Fibroblast of upper back skin (primary cell): ENCODE measurements at regions not wholly inside any gene's neighbourhood (a gene's known extent, or its start where the extent isn't known, plus 50 kb on each side); places are given as distances from the start of the nearest gene placed in this dataset.

ENCODE experiments used
- DNase-seq: peaks from one replicate; pipeline ENCODE4 v3.0.0-alpha.2; 2013

DNA sequence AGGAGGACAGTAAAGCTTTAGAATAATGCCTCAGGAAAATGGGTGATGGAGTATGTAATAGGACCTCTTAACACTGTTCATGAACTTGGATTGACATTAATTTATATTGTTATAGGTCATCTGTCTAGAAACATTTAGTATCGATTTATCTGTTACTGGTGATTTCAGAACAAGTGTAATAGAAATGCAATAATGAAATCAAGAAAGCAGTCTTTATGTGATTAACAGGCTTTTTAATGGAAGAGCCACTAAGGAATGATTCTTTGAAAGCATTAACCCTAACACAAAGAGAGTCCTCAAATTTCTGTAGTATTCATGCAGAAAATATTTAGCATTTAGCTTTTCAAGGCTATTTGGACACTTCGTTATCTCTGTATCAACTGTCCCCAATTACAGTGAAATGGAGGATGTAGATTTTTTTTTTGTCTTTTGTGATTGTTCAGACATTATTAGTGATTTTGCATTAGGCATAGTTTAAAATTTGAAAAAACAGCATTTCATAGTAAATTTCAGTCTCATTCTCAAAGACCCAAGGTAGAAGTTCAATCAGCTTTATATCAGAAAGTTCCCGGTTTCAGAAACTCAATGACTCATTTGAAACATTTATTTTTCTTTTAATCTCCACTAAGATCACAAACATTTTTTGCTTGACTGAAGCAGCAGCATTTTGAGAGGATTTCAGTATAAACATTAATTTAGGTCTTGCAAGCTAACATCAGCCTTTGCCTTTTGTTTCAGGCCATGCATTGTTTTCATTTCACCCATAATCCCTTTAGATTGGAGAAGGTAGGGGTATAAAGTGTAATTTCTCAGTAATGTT, 56.3 kb downstream of the AGTR2 start:
- DNase-seq, result no peak

DNA sequence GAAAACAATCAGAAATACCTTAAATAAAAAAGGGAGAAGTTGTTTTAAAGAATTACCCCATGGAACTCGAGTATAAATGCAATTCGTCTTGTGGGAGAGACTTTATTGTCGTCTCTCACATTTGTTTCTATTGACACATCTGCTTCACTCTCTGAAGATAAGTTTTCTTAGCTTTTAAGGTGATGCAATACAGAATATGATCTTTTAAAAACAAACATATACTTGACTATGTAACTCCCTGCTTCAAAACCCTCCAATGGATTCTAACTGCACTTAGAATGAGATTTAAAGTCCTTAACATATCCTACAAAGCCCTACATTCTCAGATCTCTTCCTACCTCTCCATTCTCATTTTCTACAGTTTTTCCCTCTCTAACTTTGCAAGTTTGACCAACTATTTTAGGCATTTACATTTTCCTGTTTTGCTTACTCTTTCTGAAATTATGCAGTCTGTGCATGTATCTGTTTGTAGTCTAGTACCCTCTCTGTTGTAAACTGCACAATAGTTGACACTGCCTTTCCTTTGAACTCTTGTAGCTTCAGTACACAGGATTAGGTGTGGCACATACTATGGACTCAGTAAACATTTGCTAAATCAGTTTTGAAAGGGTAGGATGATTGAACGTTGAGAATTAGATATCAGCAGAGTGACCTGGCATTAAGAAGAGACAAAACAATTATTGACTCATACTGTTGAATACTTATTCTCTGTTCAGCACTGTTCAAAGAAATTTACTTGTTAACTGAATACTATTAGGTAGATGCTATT, 59.8 kb downstream of the AGTR2 start:
- DNase-seq, result no peak

DNA sequence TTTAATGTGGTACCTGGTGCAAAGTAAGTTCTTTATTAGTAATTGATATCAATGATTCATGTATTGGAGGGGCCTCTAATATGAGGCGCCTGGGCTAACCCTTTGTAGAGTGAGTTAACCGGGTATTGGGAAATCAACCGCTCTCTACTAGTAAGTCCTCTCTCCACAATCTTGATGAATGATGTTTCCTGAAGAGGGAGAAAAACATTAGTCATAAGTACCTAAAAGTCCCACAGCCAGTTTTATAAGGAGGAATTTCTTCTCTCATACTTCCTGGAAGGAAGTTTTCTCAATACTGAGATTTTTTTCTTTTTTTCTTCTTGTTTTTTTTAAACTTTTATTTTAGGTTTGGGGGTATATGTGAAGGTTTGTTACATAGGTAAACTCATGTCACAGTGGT, 62.3 kb downstream of the AGTR2 start:
- peak; percentile 58 for DNase-seq

DNA sequence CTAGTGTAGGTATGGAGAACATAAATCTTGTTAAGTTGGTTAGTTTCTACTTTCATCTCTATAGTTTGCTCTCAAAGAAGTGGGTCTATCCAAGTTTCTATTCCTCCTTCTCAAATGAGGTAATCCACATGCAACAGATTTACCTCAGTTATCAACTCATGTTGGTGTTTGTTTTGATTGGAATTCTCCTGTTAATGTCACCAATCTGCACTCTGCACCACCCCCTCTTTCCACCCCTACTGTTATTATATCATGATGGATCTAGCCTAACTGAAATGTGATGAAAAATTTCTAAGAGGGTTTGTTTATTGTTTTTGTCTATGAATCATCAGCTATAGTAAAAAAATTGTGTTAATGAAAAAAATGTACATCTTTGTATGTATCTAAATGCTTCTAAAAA, 66.1 kb downstream of the AGTR2 start:
- no peak for DNase-seq

DNA sequence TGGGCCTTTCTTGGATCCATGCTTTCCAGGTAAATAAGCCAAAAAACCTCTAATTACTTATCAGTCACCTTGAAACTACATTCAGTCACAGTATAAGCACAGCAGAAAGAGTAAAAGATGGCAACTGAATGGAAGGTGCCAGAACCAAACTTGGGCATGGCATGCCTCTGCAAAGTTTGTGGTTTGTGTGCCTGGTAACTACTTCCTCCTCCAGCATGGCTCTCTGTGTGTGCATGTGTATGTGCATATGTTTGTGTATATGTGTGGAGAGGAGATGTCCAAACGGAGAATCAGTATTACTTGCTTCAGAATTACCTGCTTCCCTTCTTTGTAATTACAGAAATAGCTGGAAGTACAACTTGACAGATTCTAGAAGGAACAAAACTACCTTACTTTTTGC, 67.5 kb downstream of the AGTR2 start:
- no peak for DNase-seq

DNA sequence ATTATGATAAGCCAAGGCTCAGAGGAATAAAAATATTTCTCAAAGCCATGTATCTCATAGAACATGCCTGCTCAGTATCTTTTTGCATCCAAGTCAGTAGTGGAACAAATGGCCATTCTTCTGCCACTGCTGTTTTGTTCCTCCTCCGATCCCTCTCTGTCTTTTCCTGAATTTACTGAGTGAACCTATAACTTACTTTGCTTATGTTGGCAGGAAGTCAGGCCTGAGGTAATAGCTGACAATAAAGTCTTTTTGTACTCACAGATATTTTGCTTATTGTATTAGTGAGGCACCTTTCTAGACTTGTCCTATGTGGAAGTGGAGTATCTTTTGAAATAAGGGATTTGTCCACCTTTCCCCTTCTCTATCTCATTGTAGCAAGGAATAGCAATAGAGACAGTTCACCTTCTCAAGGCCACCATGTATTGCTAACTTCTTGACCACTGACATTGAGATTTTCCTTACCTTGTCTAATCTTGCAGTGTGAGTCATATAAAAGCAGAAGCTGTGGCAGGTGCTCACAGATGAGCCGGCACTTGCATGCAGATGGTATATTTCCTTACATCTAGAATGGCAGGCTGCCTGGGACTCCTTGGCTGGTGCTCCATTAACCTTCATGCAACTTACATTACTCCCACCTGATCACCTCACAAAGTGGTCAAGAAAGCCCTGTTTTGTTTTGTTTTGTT, 68.2 kb downstream of the AGTR2 start:
- no peak for DNase-seq

DNA sequence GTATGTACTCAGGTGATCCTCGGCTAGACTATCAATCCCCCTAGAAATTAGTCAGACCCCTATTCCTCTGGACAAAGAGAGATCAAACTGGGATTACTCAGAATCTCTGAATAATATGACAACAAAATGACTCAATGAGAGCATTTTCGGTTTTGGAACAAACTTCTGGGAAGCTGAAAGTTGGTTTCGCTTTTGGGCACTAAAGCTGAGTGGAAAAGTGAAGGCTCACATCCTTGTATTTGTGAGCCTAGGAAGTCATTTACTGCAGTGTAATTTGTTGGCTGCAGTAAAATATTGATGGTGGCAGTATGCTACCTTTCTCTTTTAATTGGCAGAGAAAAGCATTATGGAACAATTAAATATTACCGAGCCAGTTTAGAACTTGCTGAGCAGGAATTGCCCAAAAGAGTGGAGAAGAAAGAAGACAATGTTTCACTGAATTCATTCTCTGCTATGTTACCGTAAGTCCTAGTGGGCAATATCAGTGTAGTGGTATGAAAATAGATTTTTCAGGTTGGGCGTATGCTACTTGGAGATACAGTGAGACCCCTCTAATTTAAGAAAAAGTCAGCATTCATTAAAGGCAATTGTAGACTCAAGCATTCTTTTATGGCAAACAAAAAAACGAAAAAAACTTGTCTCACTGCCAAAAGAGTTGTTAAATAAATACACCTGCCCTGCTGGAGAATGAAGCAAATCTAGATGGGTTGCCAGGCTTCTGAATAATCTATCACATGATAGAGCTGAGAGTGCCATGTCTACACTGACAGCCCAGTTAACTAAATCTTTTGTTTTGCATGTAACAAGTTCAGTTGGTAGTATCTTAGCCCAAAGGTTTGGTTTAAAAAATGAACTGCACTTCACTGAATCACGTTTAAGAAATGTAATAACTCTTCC, 69.6 kb downstream of the AGTR2 start:
- no peak for DNase-seq

DNA sequence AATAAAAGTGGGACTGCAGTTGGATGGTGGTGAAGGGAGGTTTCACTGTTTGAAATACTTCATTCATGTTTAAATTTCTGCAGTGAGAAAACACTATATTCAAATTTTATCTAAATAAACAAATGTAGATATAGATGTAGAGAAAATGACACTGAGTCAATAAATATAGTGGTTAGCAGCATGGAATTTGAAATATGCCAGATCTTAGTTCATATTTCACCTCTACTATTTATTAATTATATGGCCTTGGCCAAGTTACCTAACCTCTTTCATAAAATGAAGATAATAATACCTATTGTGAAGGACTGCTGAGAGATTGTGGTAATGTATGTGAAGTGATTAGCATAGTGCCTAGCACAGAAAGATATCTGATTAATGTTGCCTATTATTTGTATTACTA, 70.5 kb downstream of the AGTR2 start:
- no peak for DNase-seq

DNA sequence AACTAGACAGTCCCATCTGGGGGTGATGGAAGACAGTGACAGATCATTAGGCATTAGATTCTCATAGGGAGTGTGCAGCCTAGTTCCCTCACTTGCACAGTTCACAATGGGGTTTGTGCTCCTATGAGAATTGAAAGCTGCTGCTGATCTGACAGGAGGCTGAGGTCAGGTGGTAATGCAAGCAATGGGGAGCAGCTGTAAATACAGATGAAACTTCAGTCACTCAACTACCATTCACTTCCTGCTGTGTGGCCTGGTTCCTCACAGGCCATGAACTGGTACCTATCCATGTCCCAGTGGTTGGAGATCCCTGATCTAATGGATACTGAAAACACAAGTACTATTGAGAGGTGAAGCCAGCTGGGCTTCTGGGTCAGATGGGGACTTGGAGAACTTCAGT, 72.5 kb downstream of the AGTR2 start:
- DNase-seq, result no peak

DNA sequence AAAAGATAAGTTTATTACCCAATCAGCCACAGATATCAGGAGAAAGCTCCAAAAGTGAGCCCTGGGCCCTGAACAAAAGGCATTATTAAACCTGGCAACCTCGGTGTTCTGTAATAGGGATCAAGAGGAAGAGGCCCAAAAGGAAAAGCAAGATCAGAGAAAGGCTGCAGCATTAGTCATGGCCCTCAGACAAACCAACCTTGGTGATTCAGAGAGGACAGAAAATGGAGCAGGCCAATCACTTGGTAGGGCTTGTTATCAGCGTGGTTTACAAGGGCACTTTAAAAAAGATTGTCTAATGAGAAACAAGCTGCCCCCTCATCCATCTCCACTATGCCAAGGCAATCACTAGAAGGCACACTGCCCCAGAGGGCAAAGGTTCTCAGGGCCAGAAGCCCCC, 75.7 kb downstream of the AGTR2 start:
- DNase-seq, result peak; percentile 4

DNA sequence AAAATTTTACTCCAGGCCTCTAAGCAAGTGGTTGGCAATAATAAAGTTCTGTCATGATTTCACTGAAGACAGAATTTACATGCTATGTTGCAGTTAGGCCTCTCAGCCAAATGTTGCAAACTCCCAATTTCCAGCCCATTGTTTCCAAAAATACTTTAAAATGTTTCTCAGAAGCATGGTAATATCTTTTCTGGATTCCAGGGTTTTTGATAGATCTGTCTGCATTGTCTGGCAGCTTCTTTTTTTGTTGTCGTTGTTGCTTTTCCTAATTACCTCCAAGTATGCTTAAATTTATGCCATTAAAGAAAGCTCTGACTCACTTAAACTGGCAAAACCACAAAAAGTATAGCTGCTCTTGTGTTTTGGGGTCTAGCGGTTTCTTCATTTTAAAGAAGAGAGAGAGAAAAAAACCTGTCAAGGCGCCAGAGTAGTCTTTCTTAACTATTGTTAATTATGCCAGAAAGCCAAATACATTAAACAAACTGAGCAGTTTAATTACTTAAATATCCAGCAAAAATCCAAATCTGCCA, 97.0 kb downstream of the AGTR2 start:
- peak; percentile 12 for DNase-seq

DNA sequence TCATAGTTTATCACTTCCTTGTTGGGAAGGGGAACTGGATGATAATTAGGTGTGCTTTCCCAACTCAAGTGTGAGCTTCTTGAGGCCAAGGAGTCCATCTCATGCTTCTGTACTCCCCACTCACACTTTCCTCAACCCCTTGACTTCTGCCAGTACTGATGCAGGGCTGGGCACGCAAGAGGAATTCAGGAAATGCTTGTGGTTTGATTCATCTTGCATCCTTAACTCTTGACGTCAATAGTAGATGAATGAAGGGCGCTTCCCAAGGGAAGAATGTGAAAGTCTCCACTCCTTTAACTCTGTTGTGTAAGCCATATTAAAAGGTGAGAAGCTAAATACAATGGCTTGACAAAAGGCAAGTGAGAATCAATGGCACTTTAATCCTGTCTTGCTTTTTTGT, 101.8 kb downstream of the AGTR2 start:
- peak; percentile 84 for DNase-seq

DNA sequence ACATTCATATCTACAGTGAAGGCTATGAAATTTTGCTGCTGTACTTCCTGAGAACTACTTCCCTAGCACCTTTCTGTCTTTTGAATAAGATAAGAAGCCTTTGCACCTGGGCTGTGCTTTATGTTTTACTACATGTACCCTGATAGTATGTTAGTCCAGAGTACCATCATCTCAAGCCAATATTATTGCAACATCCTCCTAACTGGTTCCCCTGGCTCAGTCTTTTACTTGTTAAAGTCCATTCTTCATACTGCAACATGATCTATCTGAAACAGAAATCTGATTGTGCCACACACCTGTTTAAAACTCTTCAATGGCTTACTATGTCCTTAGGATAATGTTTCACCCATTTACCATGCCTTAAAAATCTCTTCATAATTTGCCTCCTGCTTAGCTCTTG, 102.3 kb downstream of the AGTR2 start:
- DNase-seq, result no peak

DNA sequence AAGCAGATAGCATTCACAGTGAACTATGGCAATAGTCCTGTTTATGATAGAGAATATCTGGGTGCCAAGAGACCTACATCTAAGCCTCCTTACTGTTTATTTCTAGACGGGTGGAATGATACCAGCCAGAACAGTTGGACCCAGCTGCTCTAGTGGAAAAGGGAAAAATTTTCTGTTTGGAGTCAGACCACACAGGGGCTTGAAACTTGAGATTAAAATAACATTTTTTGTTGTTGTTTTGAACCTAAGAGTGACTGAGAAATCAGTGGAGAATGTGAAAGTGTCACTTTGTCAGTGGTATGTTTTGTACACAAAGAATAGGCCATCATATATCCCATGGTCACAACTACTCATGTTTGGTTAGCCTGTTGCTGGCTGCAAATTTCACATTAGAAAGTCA, 105.7 kb downstream of the AGTR2 start:
- DNase-seq, result no peak

DNA sequence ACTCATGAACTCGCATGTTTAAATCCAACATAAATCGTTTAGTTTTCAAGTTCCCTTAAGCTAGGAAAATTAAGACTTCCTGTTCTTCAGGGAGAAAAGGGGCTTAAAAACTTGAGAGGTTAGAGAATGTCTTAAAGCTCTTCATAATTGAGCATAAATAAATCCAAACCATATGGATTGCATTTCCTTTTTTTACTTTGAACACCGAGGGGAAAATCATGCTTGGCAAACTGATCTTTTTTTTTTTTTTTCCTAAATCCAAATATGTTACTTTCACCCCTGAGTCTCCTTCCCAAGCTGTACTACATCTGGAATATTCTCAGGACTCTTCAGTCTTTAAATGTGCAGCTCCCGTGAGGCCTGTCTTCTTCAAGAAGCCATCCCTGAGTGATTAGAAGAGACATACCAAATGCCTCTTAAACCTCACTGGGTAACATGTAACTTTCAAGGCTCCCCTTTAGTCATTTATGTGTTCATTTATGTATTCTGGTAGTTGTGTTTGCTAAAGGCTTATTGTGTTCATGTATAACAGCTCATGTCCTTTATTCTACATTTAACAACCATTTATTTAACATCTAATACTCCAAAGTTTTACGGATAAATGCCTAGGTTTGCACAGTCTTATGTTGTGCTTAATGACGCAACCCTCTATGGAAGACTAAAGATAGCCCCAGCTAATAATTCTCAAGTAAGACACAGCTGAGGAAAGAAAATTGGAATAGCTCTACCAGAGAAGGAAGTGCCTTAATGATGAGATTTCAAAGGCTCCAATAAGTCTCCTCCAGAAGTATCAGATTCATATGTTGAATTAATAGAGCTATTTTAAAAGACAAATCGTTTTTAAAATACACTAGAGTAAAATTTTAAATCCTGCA, 107.0 kb downstream of the AGTR2 start:
- DNase-seq, result peak; percentile 21

DNA sequence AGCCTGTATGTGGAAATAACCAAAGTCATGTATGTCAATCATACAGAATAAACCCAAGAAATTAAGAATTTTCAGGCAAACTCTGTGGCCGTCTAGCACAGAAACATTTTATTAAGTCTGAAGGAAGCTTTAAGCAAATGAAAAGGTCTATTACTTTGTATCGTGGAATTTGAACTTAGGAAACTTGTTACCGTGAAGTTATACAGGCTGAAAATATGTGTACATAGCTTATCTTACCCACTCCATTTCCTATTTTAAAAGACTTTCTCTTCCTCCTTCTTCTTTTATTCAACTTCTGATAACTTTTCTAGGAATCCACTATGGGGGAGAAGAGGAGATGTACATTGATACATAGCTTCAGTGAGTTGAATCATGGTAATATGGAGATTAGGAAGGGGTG, 108.3 kb downstream of the AGTR2 start:
- no peak for DNase-seq

DNA sequence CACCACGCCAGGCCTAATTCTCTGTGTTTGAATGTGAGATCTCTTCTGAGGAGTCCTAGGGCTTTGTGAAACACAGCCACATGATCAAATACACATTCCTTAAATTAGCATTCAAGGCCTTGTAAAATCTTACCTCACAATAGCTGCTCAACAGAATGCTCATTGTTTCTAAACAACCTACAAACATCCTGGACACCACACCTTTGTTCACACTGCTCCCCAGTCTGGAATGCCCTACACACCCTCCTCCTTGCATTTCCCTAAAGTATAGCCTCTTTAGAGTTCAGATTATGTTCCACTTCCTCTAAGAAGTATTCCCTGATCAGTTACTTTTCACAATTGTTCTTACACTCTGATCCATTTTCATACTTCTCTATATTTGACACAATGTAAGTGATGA, 110.6 kb downstream of the AGTR2 start:
- DNase-seq, result no peak

DNA sequence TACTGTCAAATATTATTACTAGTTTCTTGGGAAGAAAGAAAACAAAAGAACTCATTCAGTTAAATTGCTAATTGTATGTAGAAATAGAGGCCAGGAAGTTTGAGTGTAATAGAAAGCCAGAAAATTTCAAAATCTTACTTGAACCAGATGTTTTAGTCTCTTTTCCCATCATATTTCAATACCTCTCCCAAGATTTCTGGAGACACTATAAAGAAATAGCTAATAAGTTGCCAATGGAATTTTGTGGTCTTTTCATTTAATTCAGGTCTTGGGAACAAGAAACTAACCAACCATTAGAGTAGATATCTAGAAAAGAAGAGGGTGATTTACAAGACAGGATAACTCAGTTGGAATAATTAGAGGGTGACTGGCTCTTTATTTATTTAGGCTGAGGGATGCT, 112.2 kb downstream of the AGTR2 start:
- no peak for DNase-seq

DNA sequence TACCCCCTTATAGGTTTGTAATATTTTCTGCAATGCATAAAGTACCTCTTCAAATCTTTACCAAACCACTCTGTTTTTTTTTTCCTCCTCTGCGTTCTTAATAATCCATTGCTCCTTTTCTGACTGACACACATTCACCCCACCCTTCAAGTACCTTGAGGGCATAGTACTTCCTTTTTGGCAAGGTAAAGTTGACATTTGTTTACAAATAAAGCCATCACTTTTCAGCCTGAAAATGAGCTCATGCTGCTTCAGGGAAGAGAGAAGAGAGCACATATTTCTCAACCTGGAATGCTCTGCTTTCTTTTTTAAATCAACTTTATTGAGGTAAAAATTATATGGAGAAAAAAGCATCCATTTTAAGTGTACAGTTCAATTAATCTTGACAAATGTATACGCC, 113.9 kb downstream of the AGTR2 start:
- no peak for DNase-seq

DNA sequence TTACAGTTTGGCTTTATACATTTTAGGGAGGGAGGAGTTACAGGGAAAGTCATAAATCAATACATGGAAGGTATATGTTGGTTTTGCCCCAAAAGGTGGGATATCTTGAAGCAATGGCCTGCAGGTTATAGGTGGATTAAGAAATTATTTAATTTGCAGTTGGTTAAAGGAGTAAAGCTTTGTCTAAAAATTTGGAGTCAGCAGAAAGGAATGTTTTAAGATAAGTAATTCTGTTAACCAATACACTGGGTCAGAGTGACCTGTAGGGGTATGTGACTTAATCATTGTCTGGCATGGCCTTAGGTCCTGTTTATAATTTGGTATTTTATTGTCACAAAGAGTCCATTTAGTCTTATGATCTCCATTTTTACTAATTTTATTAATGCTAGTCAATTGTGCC, 115.0 kb downstream of the AGTR2 start:
- DNase-seq, result no peak

DNA sequence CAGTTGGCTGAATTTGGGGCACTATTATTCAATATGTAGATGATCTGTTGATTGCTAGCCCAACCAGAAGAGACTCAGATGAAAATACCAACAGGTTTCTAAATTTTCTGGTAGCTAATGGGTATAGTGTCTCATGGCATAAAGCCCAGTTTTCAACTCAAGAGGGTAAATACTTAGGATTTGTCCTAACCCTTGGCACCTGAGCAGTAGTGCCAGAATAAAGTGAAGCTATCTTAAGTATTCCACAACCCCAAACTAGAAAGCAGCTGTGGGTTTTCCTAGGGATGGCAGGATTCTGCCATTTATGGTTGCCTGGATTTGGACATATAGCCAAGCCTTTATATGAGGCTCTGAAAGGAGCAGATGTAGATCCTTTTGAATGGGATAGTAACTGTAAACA, 119.0 kb downstream of the AGTR2 start:
- DNase-seq, result no peak

DNA sequence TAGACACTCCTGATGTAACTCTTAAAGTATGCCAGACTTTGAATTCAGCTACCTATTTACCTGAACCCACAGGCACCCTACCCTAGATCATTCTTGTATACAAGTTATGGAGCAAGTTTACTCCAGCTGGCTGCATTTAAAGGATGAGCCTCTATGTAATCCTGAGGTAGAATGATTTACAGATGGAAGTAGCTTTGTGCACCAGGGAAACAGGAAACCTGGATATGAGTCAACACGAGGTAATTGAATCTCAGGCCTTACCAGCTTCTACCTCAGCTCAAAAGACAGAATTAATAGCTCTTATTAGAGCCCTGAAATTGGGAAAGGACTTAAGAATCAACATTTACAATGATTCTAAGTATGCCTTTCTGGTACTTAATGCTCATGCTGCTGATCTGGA, 119.8 kb downstream of the AGTR2 start:
- no peak for DNase-seq
